Skeletal muscle satellite cell (primary cell): ENCODE measurements at regions not wholly inside any gene's neighbourhood (a gene's known extent, or its start where the extent isn't known, plus 50 kb on each side); places are given as distances from the start of the nearest gene placed in this dataset.
"Not testable (repeated sequence)": the region's sequence is repeated elsewhere in the genome, so short reads cannot be mapped to it uniquely, and the experiment has no call there.

Source experiments
- H3K27me3 ChIP-seq: 2 replicates; pipeline ENCODE4 v1.7.0; 2013; ENCODE audit warnings: low read length; ENCODE audit not compliant: control insufficient read depth, insufficient read depth
- H3K36me3 ChIP-seq: 2 replicates; pipeline ENCODE4 v1.7.0; 2013; ENCODE audit warnings: mild to moderate bottlenecking, control low read depth, low read length; ENCODE audit not compliant: insufficient read depth
- H3K4me1 ChIP-seq: 2 replicates; pipeline ENCODE4 v1.7.0; 2013; ENCODE audit warnings: low read length; ENCODE audit not compliant: control insufficient read depth, insufficient read depth
- H3K4me2 ChIP-seq: 2 replicates; pipeline ENCODE4 v1.7.0; 2013; ENCODE audit warnings: mild to moderate bottlenecking, low read length
- H3K4me3 ChIP-seq: 2 replicates; pipeline ENCODE4 v1.7.0; 2013; ENCODE audit warnings: low read length
- H3K9ac ChIP-seq: 2 replicates; pipeline ENCODE4 v1.7.0; 2013; ENCODE audit warnings: mild to moderate bottlenecking, low read depth, low read length, moderate library complexity
- H3K9me3 ChIP-seq: replicated peaks from 2 replicates; pipeline ENCODE4 v1.7.0; 2013; ENCODE audit warnings: mild to moderate bottlenecking, control low read depth, low read length

- H3K4me3 ChIP-seq, H3K27me3 ChIP-seq, H3K9me3 ChIP-seq, H3K36me3 ChIP-seq, H3K4me1 ChIP-seq, H3K9ac ChIP-seq, H3K4me2 ChIP-seq: not testable (repeated sequence)
Measured at GRCh38 chr15:34528055-34528754, 55.2 kb downstream of the GOLGA8B start.

- not testable (repeated sequence) for H3K4me1 ChIP-seq, H3K4me2 ChIP-seq, H3K36me3 ChIP-seq, H3K4me3 ChIP-seq, H3K9ac ChIP-seq, H3K9me3 ChIP-seq, H3K27me3 ChIP-seq
Measured at GRCh38 chr15:34527641-34528040, 55.8 kb downstream of the GOLGA8B start.

- not testable (repeated sequence) for H3K27me3 ChIP-seq, H3K36me3 ChIP-seq, H3K4me2 ChIP-seq, H3K9me3 ChIP-seq, H3K9ac ChIP-seq, H3K4me3 ChIP-seq, H3K4me1 ChIP-seq
Measured at GRCh38 chr15:34523849-34524248, 59.6 kb downstream of the GOLGA8B start.

- not testable (repeated sequence) for H3K9me3 ChIP-seq, H3K4me3 ChIP-seq, H3K27me3 ChIP-seq, H3K36me3 ChIP-seq, H3K4me2 ChIP-seq, H3K9ac ChIP-seq, H3K4me1 ChIP-seq
Measured at GRCh38 chr15:34522601-34523000, 60.9 kb downstream of the GOLGA8B start.

GRCh38 chr15:34521802-34522485 is 61.5 kb downstream of the GOLGA8B start:
- H3K9ac ChIP-seq, H3K9me3 ChIP-seq, H3K4me1 ChIP-seq, H3K27me3 ChIP-seq, H3K4me2 ChIP-seq, H3K4me3 ChIP-seq, H3K36me3 ChIP-seq: not testable (repeated sequence)

GRCh38 chr15:34520566-34520965 is 62.9 kb downstream of the GOLGA8B start:
- H3K4me3 ChIP-seq, result no peak overlapping the region
- no peaks in the 10 kb centered on the region for H3K36me3 ChIP-seq
- H3K27me3 ChIP-seq, result no peaks in the 10 kb centered on the region
- no peak overlapping the region for H3K4me2 ChIP-seq
- H3K9ac ChIP-seq, result no peak overlapping the region
- no peaks in the 10 kb centered on the region for H3K9me3 ChIP-seq
- H3K4me1 ChIP-seq, result no peaks in the 10 kb centered on the region

- not testable (repeated sequence) for H3K4me2 ChIP-seq, H3K4me1 ChIP-seq, H3K36me3 ChIP-seq, H3K9me3 ChIP-seq, H3K4me3 ChIP-seq, H3K27me3 ChIP-seq, H3K9ac ChIP-seq
Measured at GRCh38 chr15:34520010-34520409, 63.4 kb downstream of the GOLGA8B start.

GRCh38 chr15:34514251-34514670 is 69.2 kb downstream of the GOLGA8B start:
- H3K4me1 ChIP-seq, result no peaks in the 10 kb centered on the region
- H3K4me3 ChIP-seq, result peak overlapping the region; percentile 74
- peaks cover 6% of the 10 kb centered on the region for H3K27me3 ChIP-seq
- peak overlapping the region; percentile 98 for H3K4me2 ChIP-seq
- no peaks in the 10 kb centered on the region for H3K9me3 ChIP-seq
- peak overlapping the region; percentile 70 for H3K9ac ChIP-seq
- no peaks in the 10 kb centered on the region for H3K36me3 ChIP-seq

- Histone ChIP-seq H3K36me3 (no peaks in the 10 kb centered on the region), H3K4me2 (no peak overlapping the region), H3K9ac (no peak overlapping the region), H3K27me3 (peaks cover 6% of the 10 kb centered on the region), H3K9me3 (no peaks in the 10 kb centered on the region), H3K4me3 (no peak overlapping the region), H3K4me1 (no peaks in the 10 kb centered on the region)
Measured at GRCh38 chr15:34512628-34513027, 70.8 kb downstream of the GOLGA8B start.

GRCh38 chr15:34501131-34501530 is 63.5 kb upstream of the GOLGA8A start:
- no peak overlapping the region for H3K4me2 ChIP-seq
- H3K9me3 ChIP-seq, result no peaks in the 10 kb centered on the region
- H3K4me3 ChIP-seq, result no peak overlapping the region
- no peak overlapping the region for H3K9ac ChIP-seq
- H3K36me3 ChIP-seq, result no peaks in the 10 kb centered on the region
- peaks cover 18% of the 10 kb centered on the region for H3K27me3 ChIP-seq
- no peaks in the 10 kb centered on the region for H3K4me1 ChIP-seq

GRCh38 chr15:34496207-34496995 is 58.8 kb upstream of the GOLGA8A start:
- H3K4me3 ChIP-seq, result no peak overlapping the region
- peak overlapping the region; percentile 54 for H3K4me2 ChIP-seq
- no peaks in the 10 kb centered on the region for H3K36me3 ChIP-seq
- H3K4me1 ChIP-seq, result no peaks in the 10 kb centered on the region
- no peaks in the 10 kb centered on the region for H3K9me3 ChIP-seq
- no peak overlapping the region for H3K9ac ChIP-seq
- peaks cover 46% of the 10 kb centered on the region for H3K27me3 ChIP-seq
